HEK293 (cell line): ENCODE measurements at regions not wholly inside any gene's neighbourhood (a gene's known extent, or its start where the extent isn't known, plus 50 kb on each side); places are given as distances from the start of the nearest gene placed in this dataset.

ENCODE experiments used
- CTCF ChIA-PET: fragments of 350-600 bp; formaldehyde crosslinking; extraction: SDS; loops from one replicate; lab custom pipeline; 2021; ENCODE audit warnings: antibody characterized with exemption; lab: Yijun Ruan, JAX
- POLR2A ChIA-PET: fragments of 300-600 bp; formaldehyde crosslinking; extraction: SDS; loops from one replicate; lab custom pipeline; 2020; ENCODE audit warnings: antibody characterized with exemption, inconsistent platforms; lab: Yijun Ruan, JAX
- H3K27ac ChIP-seq: fragments of 200-500 bp; sonication (Bioruptor generic); 2 replicates; pipeline ENCODE4 v1.5.1; 2014; ENCODE audit warnings: low read depth, low read length, control low read depth, inconsistent platforms; ENCODE audit errors: extremely low read depth
- H3K36me3 ChIP-seq, 2 experiments: fragments of 200-500 bp in 1 of 2; sonication (Bioruptor generic) in 1 of 2; 1 replicate in 1 of 2; 2 replicates in 1 of 2; pipeline ENCODE4 v1.5.1; 2014 to 2017; ENCODE audit warnings: inconsistent platforms in 2 of 2, low read length in 2 of 2; ENCODE audit not compliant: control insufficient read depth in 2 of 2, insufficient read depth in 1 of 2
- H3K4me1 ChIP-seq: fragments of 200-500 bp; sonication (Bioruptor generic); 2 replicates; pipeline ENCODE4 v1.5.1; 2014; ENCODE audit warnings: mild to moderate bottlenecking, low read length, inconsistent platforms; ENCODE audit not compliant: control insufficient read depth, insufficient read depth
- H3K4me3 ChIP-seq: 2 replicates; pipeline ENCODE4 v1.5.1; 2011; ENCODE audit warnings: low read depth, mild to moderate bottlenecking, control low read depth, low read length, moderate library complexity
- H3K9me3 ChIP-seq: fragments of 200-500 bp; sonication (Bioruptor generic); 2 replicates; pipeline ENCODE4 v1.5.1; 2014; ENCODE audit warnings: low read depth, low read length, inconsistent platforms; ENCODE audit not compliant: control insufficient read depth, insufficient read depth
- ELK4 ChIP-seq: IDR thresholded peaks from 2 replicates; pipeline ENCODE4 v1.6.1; 2011; ENCODE audit warnings: mild to moderate bottlenecking, low read depth, low read length, borderline replicate concordance
- GLI2 ChIP-seq: fragments of 450-650 bp; formaldehyde crosslinking; IDR thresholded peaks from 2 replicates; pipeline ENCODE4; 2017; ENCODE audit warnings: missing biosample characterization, missing genetic modification characterization, low read depth, borderline replicate concordance
- GLI4 ChIP-seq: fragments of 450-650 bp; formaldehyde crosslinking; IDR thresholded peaks from 2 replicates; pipeline ENCODE4 v1.5.1; 2016; ENCODE audit warnings: missing biosample characterization, missing genetic modification characterization
- GLIS2 ChIP-seq: fragments of 450-650 bp; formaldehyde crosslinking; IDR thresholded peaks from 2 replicates; pipeline ENCODE4 v1.5.1; 2016; ENCODE audit warnings: missing biosample characterization, missing genetic modification characterization
- HOXA7 ChIP-seq: sonication (generic); formaldehyde crosslinking; IDR thresholded peaks from 2 replicates; pipeline ENCODE4 v1.8.1; 2022; ENCODE audit warnings: missing genetic modification reagents, borderline replicate concordance
- KLF1 ChIP-seq: fragments of 450-650 bp; formaldehyde crosslinking; IDR thresholded peaks from 2 replicates; pipeline ENCODE4 v1.5.1; 2016; ENCODE audit warnings: missing biosample characterization, missing genetic modification characterization
- KLF10 ChIP-seq: fragments of 450-650 bp; IDR thresholded peaks from 2 replicates; pipeline ENCODE4 v1.5.1; 2018; ENCODE audit warnings: missing biosample characterization, mild to moderate bottlenecking, missing genetic modification characterization
- KLF7 ChIP-seq: fragments of 450-650 bp; formaldehyde crosslinking; IDR thresholded peaks from 2 replicates; pipeline ENCODE4 v1.5.1; 2016; ENCODE audit warnings: missing biosample characterization, missing genetic modification characterization, borderline replicate concordance
- PRDM10 ChIP-seq: fragments of 450-650 bp; formaldehyde crosslinking; IDR thresholded peaks from 2 replicates; pipeline ENCODE4 v1.5.1; 2016; ENCODE audit warnings: missing biosample characterization, missing genetic modification characterization
- SP3 ChIP-seq: fragments of 450-650 bp; formaldehyde crosslinking; IDR thresholded peaks from 2 replicates; pipeline ENCODE4 v1.5.1; 2016; ENCODE audit warnings: missing biosample characterization, missing genetic modification characterization
- WT1 ChIP-seq: fragments of 450-650 bp; formaldehyde crosslinking; IDR thresholded peaks from 2 replicates; pipeline ENCODE4 v1.5.1; 2016; ENCODE audit warnings: missing biosample characterization, missing genetic modification characterization
- ZBTB1 ChIP-seq: fragments of 450-650 bp; formaldehyde crosslinking; IDR thresholded peaks from 2 replicates; pipeline ENCODE4 v1.5.1; 2016; ENCODE audit warnings: missing biosample characterization, missing genetic modification characterization
- ZFHX2 ChIP-seq: fragments of 450-650 bp; formaldehyde crosslinking; conservative IDR thresholded peaks from 2 replicates; pipeline ENCODE4 v1.5.1; 2016; ENCODE audit warnings: missing biosample characterization, missing genetic modification characterization
- ZIC2 ChIP-seq: fragments of 450-650 bp; formaldehyde crosslinking; IDR thresholded peaks from 2 replicates; pipeline ENCODE4 v1.5.1; 2016; ENCODE audit warnings: missing biosample characterization, missing genetic modification characterization
- ZNF133 ChIP-seq: fragments of 450-650 bp; formaldehyde crosslinking; IDR thresholded peaks from 2 replicates; pipeline ENCODE4 v1.5.1; 2016; ENCODE audit warnings: missing biosample characterization, missing genetic modification characterization
- ZNF146 ChIP-seq: fragments of 450-650 bp; formaldehyde crosslinking; IDR thresholded peaks from 2 replicates; pipeline ENCODE4 v1.5.1; 2016; ENCODE audit warnings: missing biosample characterization, missing genetic modification characterization
- ZNF280D ChIP-seq: fragments of 450-650 bp; formaldehyde crosslinking; IDR thresholded peaks from 2 replicates; pipeline ENCODE4 v1.5.1; 2016; ENCODE audit warnings: missing biosample characterization, missing genetic modification characterization
- ZNF324 ChIP-seq: fragments of 450-650 bp; formaldehyde crosslinking; IDR thresholded peaks from 2 replicates; pipeline ENCODE4 v1.5.1; 2016; ENCODE audit warnings: missing biosample characterization, missing genetic modification characterization
- ZNF335 ChIP-seq: fragments of 450-650 bp; formaldehyde crosslinking; conservative IDR thresholded peaks from 2 replicates; pipeline ENCODE4 v1.5.1; 2016; ENCODE audit warnings: missing biosample characterization, missing genetic modification characterization
- ZNF362 ChIP-seq: fragments of 450-650 bp; formaldehyde crosslinking; IDR thresholded peaks from 2 replicates; pipeline ENCODE4 v1.5.1; 2016; ENCODE audit warnings: missing biosample characterization, missing genetic modification characterization
- ZNF423 ChIP-seq: fragments of 450-650 bp; formaldehyde crosslinking; IDR thresholded peaks from 2 replicates; pipeline ENCODE4 v1.5.1; 2016; ENCODE audit warnings: missing biosample characterization, missing genetic modification characterization
- ZNF514 ChIP-seq: fragments of 450-650 bp; formaldehyde crosslinking; IDR thresholded peaks from 2 replicates; pipeline ENCODE4 v1.5.1; 2016; ENCODE audit warnings: missing biosample characterization, missing genetic modification characterization
- ZNF585B ChIP-seq: fragments of 450-650 bp; formaldehyde crosslinking; IDR thresholded peaks from 2 replicates; pipeline ENCODE4 v1.5.1; 2016; ENCODE audit warnings: missing biosample characterization, missing genetic modification characterization
- ZNF623 ChIP-seq: fragments of 450-650 bp; formaldehyde crosslinking; IDR thresholded peaks from 2 replicates; pipeline ENCODE4 v1.5.1; 2016; ENCODE audit warnings: missing biosample characterization, missing genetic modification characterization
- ZNF830 ChIP-seq: fragments of 450-650 bp; IDR thresholded peaks from 2 replicates; pipeline ENCODE4 v1.5.0; 2018; ENCODE audit warnings: missing biosample characterization, missing genetic modification characterization, low read depth, mild to moderate bottlenecking, moderate library complexity
- ZXDB ChIP-seq: fragments of 450-650 bp; formaldehyde crosslinking; IDR thresholded peaks from 2 replicates; pipeline ENCODE4 v1.5.1; 2016; ENCODE audit warnings: missing biosample characterization, missing genetic modification characterization

- no peak for TF ChIP-seq KLF10 (tag by site-specific recombination)
- peak; percentile 64 for TF ChIP-seq SP3 (tag by site-specific recombination)
- TF ChIP-seq ZNF324 (tag by site-specific recombination), result 0 out of 2 replicates have a peak, but pooled peaks have one; percentile 29
- TF ChIP-seq ZNF335 (tag by site-specific recombination), result peak; percentile 69
- TF ChIP-seq GLI2 (tag by site-specific recombination), result no peak
- no peak for TF ChIP-seq ZNF133 (tag by site-specific recombination)
- peak; percentile 63; the same call in 1 of the 2 replicates for TF ChIP-seq KLF7 (tag by site-specific recombination)
- 0 out of 2 replicates have a peak, but pooled peaks have one; percentile 27 for TF ChIP-seq ZXDB
- peak; percentile 83 for TF ChIP-seq GLIS2 (tag by site-specific recombination)
- TF ChIP-seq ZNF423 (tag by site-specific recombination), result peak; percentile 44; the same call in 1 of the 2 replicates
- TF ChIP-seq WT1, result peak; percentile 93
- 0 out of 2 replicates have a peak, but pooled peaks have one; percentile 26 for TF ChIP-seq PRDM10 (tag by site-specific recombination)
- TF ChIP-seq ZFHX2, result peak; percentile 93
- TF ChIP-seq ZIC2 (tag by site-specific recombination), result peak; percentile 91
- TF ChIP-seq KLF1 (tag by site-specific recombination), result peak; percentile 99
- TF ChIP-seq, all 188 proteins: peak for 27
Observed at GRCh38 chr6:7673063-7673536, 52.8 kb upstream of the BMP6 start (continued).

GRCh38 chr6:7674291-7674690, 51.6 kb upstream of the BMP6 start:
- CTCF ChIA-PET, result interaction anchor here (0.5 to 3.7 kb wide), 9 partner anchors 8 to 430 kb away, joined by 3 to 18 read pairs (median 4); no protein-coding TSS in a partner anchor

GRCh38 chr6:7675353-7675945, 50.5 kb upstream of the BMP6 start:
- Histone ChIP-seq H3K36me3 (no peaks in the 10 kb centered on the region), H3K4me1 (no peaks in the 10 kb centered on the region), H3K4me3 (no peak overlapping the region), H3K27ac (no peak overlapping the region), H3K9me3 (no peaks in the 10 kb centered on the region)
- POLR2A ChIA-PET, result no interaction called here
- CTCF ChIA-PET, result interaction anchor here (1.2 kb wide), 1 partner anchor 46 kb away, joined by 5 read pairs; no protein-coding TSS in a partner anchor
- TF ChIP-seq ELK4, result no peak
- no peak for TF ChIP-seq ZNF146 (tag by site-specific recombination)
- TF ChIP-seq ZNF514 (tag by site-specific recombination), result no peak
- no peak for TF ChIP-seq ZNF830 (tag by site-specific recombination)
- no peak for TF ChIP-seq ZNF623 (tag by site-specific recombination)
- TF ChIP-seq ZNF362, result no peak
- no peak for TF ChIP-seq ZNF280D (tag by site-specific recombination)
- TF ChIP-seq HOXA7 (CRISPR knock-in tag), result no peak
- TF ChIP-seq ZNF585B (tag by site-specific recombination), result no peak
- TF ChIP-seq GLI4 (tag by site-specific recombination), result no peak

More at GRCh38 chr6:7674291-7674690, 51.6 kb upstream of the BMP6 start:
- Histone ChIP-seq H3K36me3 (no peaks in the 10 kb centered on the region), H3K4me1 (no peaks in the 10 kb centered on the region), H3K27ac (no peak overlapping the region), H3K4me3 (no peak overlapping the region), H3K9me3 (no peaks in the 10 kb centered on the region)
- POLR2A ChIA-PET, result interaction anchor here (0.6 to 0.9 kb wide), 2 partner anchors 61 to 370 kb away, joined by 3 read pairs; no protein-coding TSS in a partner anchor
- no peak for TF ChIP-seq ZBTB1 (tag by site-specific recombination)
